ENCODE measurements at regions not wholly inside any gene's neighbourhood (a gene's known extent, or its start where the extent isn't known, plus 50 kb on each side); places are given as distances from the start of the nearest gene placed in this dataset.

- Mint-ChIP-seq H3K4me3 (no peak overlapping the region), H3K9me3 (peaks cover 90% of the 10 kb centered on the region), H3K4me1 (no peaks in the 10 kb centered on the region), H3K27ac (no peak overlapping the region), H3K27me3 (ENCODE audit: insufficient read depth, low read depth, poor library complexity) (peaks cover 3% of the 10 kb centered on the region), H3K36me3 (ENCODE audit: low read depth) (peaks cover 16% of the 10 kb centered on the region; the same call in 2 of the 3 replicates)
- DNase-seq (ENCODE audit: low spot score): no peak
- H4K20me1 ChIP-seq (replicated peaks; ENCODE audit: insufficient read depth): no peaks in the 10 kb centered on the region
- no peak overlapping the region for H3K27ac ChIP-seq (ENCODE audit: low read depth)
- H3F3A ChIP-seq (replicated peaks; ENCODE audit: low read depth): no peaks in the 10 kb centered on the region
- H3K4me1 ChIP-seq (ENCODE audit: insufficient read depth): no peaks in the 10 kb centered on the region
- no peak for ATAC-seq
- H3K79me2 ChIP-seq (replicated peaks; ENCODE audit: insufficient read depth): no peaks in the 10 kb centered on the region
- no peak overlapping the region for H3K4me3 ChIP-seq
- no peak for TF ChIP-seq ETS1 (IDR thresholded peaks at IDR 0.05)
- no peak for TF ChIP-seq POLR2AphosphoS5 (IDR thresholded peaks at IDR 0.05; ENCODE audit: low read depth)
- TF ChIP-seq STAT1 (IDR thresholded peaks at IDR 0.05; ENCODE audit: unreplicated experiment): no peak
- TF ChIP-seq CTCF (conservative IDR thresholded peaks at IDR 0.05; ENCODE audit: low read depth in 2 of 2): no peak
- TF ChIP-seq ZNF331 (CRISPR knock-in tag; IDR thresholded peaks at IDR 0.05; ENCODE audit: low read depth): no peak
- no peak for TF ChIP-seq ZNF462 (CRISPR knock-in tag; IDR thresholded peaks at IDR 0.05)
- no peak for TF ChIP-seq REST (IDR thresholded peaks at IDR 0.05; ENCODE audit: unreplicated experiment)
- TF ChIP-seq JUNB (IDR thresholded peaks at IDR 0.05; ENCODE audit: unreplicated experiment): no peak
- no peak for TF ChIP-seq NANOG (IDR thresholded peaks at IDR 0.05; ENCODE audit: borderline replicate concordance)
- TF ChIP-seq ZNF114 (CRISPR knock-in tag; IDR thresholded peaks at IDR 0.05): no peak
- no peak for TF ChIP-seq EZH2phosphoT487 (IDR thresholded peaks at IDR 0.05; ENCODE audit: unreplicated experiment)
- no peak for TF ChIP-seq CREB1 (CRISPR knock-in tag; IDR thresholded peaks at IDR 0.05; ENCODE audit: low read depth)
- TF ChIP-seq EZH2 (IDR thresholded peaks at IDR 0.05; ENCODE audit: low read depth, unreplicated experiment): no peak
- H2AFZ ChIP-seq: no peak overlapping the region
- H3K9me2 ChIP-seq (ENCODE audit: insufficient read depth): no peaks in the 10 kb centered on the region
- H3K27me3 ChIP-seq (ENCODE audit: insufficient read depth): no peaks in the 10 kb centered on the region
- H3K36me3 ChIP-seq (ENCODE audit: insufficient read depth): no peaks in the 10 kb centered on the region
- H3K4me2 ChIP-seq: no peak overlapping the region
Measured at GRCh38 chr3:1037631-1038030, 55.2 kb upstream of the CNTN6 start.

Data from GM23338 (cell line).